Stimulated activated CD8-positive, alpha-beta memory T cell treated with anti-CD3 and anti-CD28 coated beads, Interleukin-4, amount 100 ng/mL, for 24 hours (primary cell): ENCODE measurements at regions not wholly inside any gene's neighbourhood (a gene's known extent, or its start where the extent isn't known, plus 50 kb on each side); places are given as distances from the start of the nearest gene placed in this dataset.
"Not testable (repeated sequence)": the region's sequence is repeated elsewhere in the genome, so short reads cannot be mapped to it uniquely, and the experiment has no call there.

Experiments
- DNase-seq: peaks from one replicate; pipeline ENCODE4 v3.0.0-alpha.2; 2020; ENCODE audit warnings: low read depth

DNA sequence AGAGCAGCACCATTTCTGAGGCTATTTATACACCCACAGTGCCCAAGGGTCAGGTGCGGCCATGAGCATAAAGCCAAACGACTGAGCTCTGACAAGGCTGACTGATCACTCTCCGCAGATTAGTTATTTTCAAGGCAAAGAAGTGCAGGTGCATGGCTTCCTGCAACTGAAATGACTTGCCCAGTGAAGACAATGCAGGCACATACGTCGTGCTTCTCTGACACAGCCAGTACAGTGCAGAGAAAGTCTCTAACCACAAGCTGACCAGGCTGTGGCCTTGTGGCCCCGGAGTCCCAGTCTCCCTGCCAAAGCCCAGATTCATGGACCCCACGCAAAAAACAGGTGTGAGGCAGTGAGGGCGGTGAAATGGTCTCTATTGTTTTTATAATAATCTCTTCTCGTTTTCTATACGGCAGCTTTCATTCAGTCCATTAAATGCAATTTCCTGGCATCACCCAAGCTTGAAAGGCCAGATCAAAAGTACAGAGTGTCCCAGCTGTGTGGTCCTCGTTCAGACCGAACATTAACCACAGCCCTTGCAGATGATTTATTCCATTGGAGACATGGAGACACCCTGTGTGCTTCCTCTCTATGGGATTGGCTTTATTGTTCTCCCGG, 447.0 kb upstream of the ID2 start:
- no peak for DNase-seq

DNA sequence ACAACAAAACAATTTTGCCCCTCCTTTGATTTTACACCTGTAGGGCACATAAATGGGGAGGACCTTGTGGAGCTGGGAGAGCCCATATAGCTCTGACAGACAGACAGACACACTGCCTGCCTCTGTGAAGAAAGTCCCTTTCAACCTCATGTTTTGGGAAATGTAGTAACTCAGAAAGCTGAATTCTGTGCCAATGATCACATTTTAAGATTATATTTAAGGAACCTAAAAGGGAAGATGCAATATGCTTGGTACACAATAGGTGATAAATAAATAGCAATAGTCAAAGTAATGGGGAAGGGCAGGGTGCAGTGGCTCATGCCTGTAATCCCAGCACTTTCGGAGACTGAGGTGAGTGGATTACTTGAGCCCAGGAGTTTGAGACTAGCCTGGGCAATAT, 446.4 kb upstream of the ID2 start:
- DNase-seq, result no peak

DNA sequence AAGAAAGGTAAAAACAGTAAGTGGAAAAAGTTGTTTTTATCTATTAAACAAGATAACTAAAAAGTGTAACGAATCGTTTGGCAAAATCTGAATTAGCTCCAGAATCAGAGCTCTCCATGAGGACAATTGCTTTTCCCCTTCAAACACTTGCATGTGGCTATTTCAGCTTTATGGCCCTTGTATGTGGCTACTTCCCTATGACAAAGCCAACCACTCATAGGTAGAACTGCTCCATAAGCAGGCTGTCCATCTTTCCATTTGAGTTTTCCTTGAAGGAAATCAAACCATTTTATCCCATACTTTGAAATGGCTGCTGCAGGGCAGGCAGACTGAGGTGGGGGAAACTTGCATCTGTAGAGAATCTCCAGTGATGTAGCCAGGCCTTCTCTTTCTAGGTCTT, 445.5 kb upstream of the ID2 start:
- no peak for DNase-seq

DNA sequence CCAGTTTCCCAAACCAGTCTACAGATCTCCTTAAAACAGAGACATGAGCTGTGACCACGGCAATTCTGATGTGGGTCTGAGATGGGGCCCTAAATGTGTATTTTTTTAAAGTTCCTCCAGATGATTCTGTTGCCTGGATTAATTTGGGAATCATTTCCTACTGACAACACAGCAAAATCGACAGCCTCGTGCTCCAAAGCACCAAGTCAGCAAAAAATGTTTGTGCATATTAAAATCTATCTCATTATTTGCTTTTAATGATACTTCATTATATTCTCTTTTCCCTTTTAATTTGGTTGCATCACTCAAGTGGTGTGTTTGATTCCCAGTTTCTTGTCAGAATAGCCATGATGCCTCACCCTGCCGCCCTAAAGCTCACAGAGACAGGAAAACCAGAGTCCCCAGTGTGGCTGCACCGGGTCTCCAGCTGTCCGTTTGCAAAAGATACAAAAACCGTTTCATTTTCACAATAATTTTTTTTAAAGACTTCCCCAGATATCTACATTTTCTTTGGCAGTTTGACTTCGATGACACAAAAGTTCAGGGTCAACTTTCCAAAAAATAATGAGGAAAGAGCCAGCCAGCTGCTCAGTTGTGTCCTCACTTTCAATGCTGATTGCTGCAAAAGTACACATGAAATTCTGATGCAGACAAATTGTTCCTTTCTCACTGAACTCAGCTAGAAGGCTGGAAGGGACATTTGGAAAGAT, 443.2 kb upstream of the ID2 start:
- no peak for DNase-seq

DNA sequence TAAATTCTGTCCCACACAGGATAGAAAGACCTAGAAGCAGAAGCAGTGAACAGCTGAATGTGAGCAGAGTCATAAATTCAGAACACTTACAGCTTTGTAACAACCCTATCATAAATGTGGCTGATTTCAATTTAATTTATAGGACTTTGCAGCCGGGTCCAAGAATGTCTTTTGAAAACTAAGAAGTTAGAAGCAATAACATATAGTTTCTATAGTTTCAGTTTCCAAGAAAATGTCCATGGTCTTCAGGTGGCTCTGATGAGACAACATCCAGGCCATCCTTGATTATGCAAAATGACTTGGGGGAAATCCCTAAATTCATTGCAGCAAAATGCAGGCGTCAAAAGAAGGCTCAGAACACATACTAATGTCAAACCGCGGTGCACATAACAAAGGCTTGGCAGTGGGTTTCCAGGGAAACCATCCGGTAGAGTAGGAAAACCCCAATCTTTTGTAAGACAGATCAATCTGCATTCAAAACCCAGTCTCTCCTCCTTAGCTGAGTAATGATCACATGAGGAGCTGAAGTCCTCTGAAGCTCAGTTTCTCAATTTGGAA, 442.2 kb upstream of the ID2 start:
- DNase-seq, result no peak

DNA sequence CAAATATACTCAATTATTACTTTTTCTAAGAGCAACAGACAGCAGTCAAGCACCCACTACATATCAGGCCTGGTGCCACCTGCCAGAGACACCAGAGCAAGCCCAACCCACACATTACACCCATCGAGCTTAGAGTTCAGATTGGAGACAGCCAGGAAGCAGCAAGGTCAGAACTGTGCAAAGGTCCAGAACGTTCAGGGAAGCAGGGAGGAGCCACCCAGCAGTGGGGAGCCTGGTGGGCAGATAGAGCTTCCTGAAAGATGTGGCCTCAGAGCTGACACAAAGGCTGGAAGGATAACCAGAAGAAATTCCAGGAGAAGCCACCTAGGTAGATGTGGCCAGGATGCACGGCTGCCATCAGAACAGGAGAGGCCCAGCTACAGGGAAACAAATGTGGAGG, 440.5 kb upstream of the ID2 start:
- DNase-seq, result no peak

DNA sequence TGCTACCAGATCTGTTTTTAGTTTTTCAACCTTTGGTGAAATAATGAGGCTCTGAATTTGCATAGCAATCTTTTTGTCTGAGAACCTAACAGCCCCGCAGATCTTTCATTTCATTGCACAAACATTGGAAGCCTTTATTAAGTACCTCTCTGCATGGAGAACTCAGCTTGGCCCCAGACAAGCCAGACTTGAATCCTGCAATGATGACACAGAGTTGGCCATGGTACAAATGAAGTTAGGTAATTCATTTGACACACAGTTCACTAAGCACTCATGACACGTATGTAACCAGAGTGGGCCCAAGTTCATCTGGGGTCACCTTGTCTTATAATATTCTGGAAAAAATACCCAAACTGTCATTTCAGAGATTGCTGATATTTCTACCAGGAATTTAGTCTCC, 439.1 kb upstream of the ID2 start:
- no peak for DNase-seq

DNA sequence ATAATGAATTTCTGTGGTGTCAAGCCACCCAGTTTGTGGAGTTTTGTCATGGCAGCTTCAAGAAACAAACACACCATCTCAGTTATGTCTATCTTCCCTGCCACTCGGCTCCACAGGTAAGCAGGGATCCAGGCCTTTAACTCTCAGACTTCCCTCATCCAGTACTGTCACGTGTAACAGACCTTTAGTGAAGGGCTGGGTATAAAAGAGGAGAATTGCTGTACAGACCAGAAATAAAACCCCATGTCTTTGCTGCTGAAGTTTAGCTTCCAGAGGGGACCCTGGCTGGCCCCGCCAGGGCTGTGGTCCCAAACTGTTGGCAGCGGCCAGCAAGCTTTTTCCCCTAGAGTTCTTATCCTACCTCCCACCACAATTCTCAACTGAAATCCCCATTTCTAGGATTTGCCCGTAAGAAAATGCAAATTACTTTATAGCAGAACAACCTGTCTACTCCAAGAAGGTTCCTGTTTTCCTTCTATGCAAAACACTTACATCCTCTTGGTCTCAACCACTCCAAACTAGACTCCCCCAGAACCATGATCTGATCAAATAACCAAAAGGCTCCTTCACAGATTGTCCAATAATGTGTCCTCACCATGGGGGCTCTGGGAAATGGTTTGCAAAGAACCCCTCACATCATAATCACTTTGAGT, 438.0 kb upstream of the ID2 start:
- no peak for DNase-seq

DNA sequence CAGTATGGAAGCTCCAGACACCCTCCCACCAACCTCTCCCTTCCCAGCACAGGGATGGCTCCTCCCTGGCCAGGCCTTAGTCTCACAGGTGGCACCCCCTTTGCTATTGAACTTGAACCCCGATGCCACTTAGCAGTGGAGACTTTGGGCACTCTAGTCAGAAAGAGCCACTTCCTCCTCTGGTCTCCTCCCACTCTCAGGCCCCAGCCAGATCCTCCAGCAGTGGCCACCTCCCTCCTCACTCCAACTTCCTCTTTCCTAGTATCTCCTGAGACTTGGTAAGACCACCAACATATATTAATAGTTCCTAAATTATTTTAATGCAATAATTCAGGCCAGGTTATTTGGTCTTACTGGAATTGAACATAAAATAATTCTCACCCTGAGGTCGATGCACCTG, 437.2 kb upstream of the ID2 start:
- DNase-seq, result no peak

DNA sequence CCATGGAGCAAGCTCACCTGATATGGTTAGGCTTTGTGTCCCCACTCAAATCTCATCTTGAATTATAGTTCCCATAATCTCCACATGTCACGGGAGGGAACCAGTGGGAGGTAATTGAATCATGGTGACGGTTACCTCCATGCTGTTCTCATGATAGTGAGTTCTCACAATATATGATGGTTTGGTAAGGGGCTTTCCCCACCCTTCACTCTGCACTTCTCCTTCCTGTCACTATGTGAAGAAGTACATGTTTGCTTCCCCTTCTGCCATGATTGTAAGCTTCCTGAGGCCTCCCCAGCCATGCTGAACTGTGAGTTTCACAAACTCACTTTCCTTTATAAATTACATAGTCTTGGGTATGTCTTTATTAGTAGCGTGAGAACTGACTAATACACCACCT, 435.7 kb upstream of the ID2 start:
- no peak for DNase-seq

DNA sequence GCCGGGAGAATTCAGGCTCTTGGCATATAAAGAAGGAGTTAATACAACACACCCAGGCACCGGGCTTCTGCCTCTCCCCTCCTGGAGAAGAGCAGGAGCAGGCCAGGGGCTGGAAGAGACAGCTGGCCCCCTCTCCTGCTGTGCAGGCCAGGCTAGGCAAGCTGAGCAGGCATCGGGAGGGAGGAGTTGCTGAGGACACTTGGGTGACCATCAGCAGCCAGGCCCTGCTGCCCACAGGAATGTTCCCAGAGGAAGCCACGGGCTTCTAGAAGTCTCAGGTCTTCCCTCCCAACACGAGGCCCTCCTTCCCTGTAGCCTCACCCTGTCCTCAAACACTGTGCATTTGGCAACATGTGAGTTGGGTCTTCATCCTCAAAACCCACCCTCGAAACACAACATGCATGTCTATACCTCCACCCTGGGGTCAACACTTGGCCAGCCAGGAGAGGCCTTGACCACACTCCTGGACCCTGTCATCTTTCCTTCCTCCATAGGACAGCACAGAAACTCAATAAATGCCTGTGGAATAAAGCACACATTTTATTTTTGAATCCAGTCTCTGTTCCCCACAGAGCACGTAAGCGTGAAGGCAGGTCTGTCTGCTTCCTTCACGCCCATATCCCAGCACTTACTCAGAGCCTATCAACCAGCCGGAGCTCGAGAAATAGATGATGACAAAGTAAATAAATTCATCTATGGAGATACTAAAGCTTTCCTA, 433.8 kb upstream of the ID2 start:
- DNase-seq, result no peak

DNA sequence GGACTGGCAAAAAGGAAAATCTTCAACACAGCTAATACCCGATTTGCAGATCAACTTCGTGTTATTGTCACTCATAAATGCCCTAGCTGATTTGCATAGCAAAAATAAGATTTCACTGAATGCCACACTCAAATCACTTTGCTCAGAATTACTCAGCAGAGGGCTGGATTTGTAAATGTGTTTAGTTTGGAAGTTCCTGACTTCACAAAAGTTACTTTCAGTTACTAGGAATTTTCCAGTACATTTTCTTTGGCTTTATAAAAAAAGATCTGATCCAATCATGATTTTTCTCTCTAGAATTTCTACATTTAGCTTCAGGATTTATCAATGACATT, 433.3 kb upstream of the ID2 start:
- DNase-seq, result no peak

DNA sequence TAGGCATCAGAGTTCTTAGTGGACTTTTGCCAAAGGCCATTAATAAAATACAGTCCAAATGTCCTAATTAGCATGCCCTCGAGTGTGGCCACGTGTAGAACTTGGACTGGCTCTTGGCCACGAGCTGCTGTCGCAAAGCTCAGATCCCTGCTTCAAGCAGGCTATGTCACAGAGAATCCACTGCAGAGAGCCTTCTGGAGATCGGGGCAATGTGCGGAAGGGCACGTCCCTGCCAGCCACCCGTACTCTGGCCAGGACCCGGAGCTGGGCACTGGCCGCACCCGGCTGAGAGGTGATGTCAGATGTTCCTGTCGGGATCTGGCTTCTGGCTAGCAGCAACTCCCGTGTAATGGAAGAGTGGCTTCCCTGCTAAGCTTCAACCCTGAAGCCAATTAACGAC, 432.7 kb upstream of the ID2 start:
- no peak for DNase-seq

DNA sequence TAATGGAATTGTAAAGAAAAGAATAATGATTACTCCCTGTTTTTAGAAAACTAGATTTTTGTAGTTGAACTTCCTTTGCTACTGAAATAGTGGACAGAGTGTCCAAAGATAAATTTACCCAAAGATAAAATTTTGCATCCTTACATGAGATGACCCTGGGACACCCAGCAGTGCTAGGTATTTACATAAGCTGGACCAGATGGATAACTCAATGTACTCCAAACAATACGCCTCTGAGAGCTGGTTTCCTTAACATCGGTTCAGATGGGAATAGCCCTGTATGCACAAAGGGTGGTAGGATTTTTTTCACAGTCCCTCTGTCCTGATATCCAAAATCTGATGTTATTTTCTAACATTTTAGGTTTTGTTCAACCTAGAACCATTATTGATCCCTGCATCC, 432.1 kb upstream of the ID2 start:
- no peak for DNase-seq

DNA sequence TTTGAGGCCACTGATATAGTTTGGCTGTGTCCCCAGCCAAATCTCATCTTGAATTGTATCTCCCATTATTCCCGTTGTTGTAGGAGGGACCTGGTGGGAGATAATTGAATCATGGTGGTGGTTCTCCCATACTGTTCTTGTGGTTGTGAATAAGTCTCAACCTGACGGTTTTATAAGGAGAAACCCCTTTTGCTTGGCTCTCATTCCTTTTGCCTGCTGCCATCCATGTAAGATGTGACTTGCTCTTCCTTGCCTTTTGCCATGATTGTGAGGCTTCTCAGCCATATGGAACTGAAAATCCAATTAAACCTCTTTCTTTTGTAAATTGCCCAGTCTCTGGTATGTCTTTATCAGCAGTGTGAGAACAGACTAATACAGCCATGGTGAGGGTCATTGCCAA, 431.6 kb upstream of the ID2 start:
- not testable (repeated sequence) for DNase-seq

DNA sequence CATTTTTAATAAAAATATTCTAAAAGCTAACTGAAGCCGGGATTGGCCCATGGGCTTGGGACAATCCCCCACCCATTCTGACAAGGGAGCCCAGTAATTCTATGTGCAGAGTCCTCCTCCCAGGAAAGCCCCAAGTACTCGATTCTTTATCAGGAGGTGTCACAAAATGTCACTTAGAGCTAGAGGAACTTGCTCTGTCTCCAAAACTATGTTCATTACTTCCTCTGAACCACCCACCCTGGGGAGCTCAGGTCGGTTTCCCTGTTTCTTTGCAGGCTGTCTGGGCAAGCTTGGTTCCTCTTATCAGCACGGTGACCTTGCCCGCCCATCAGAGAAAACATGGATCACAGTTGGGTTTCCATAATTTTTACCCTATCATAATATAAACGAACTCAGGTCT, 430.6 kb upstream of the ID2 start:
- no peak for DNase-seq

DNA sequence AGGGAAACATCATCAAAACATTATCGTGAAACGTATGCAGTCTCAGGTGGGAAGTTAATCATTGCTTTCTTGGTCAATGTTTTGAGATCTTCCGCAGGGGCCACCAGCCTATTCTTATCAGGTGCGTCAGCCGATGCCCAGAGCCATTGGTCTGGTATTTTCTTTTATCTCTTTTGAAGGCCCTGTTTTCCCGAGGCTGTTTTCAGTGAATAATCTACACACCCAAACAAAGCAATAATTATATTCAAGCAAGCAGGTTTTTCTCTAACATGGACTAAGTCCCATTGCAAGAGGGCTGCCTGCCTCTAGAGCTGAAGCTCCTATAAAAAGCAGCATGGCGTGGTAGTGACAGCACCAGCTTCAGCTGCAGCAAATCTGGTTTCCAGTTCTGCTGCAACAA, 430.0 kb upstream of the ID2 start:
- no peak for DNase-seq

DNA sequence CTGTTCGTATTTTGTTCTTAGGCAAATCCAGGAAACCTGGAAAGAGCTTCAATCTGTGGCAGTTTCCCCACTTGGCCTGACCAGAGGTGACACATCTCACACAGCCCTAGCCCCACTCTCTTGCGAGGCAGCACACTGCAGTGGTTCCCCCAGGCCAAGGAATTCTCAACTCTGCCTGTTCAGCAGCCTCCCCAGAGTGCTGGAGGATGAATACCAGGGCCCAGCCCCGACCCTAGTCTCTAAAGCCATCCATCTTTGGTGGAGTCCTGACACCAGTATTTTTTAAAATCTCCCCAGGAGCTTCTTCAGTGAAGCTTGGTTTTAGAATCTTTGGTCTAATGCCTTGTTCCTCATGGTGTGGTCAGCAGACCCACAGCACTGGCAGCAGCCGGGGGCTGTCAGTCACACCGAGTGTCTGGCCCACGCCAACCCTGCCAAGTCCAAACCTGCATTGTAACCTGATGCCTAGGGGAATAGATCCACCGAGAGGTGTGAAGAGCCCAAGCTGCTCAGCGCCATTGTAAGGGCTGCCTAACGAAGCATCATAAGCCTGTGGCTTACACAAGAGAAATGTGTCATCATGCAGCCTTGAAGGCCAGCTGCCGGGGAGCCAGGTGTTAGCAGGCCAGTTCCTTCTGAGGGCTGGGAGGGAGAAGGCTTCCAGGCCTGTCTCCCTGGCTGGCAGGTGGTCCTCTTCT, 428.7 kb upstream of the ID2 start:
- no peak for DNase-seq

DNA sequence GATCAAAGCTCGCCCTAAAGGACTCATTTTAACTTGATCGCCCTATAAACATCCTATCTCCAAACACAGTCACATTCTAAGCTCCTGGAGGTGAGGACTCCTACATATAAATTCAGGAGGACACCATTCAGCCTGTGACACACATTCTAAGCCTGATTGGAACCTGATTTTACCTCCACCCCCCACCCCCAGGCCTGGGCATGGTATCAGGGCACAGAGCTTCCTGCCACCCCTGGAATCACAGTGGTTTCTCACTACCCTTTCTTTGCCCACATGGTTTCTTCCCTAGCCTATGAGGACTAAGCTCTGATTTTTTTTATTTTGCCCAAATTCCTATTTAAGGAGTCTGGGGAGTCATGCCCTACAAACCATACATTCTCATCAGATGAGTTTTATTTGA, 428.1 kb upstream of the ID2 start:
- no peak for DNase-seq

DNA sequence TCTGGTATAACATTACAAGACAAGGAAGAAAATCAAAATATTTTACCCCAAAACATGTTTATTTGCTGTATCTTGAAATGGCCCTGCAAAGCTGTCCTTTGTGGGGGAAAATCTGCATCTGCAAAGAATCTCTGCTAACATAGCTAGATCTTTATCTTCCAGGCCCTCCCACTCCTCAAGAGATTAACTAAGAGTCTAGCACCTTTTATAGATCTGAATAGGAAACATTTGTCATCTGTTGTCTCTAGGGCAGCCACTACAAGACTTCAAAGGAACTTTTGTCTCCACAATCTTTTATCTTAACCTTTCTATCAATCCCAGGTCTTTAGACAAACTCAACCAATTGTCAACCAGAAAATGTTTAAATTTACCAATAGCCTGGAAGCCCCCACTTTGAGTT, 427.6 kb upstream of the ID2 start:
- DNase-seq, result not testable (repeated sequence)

DNA sequence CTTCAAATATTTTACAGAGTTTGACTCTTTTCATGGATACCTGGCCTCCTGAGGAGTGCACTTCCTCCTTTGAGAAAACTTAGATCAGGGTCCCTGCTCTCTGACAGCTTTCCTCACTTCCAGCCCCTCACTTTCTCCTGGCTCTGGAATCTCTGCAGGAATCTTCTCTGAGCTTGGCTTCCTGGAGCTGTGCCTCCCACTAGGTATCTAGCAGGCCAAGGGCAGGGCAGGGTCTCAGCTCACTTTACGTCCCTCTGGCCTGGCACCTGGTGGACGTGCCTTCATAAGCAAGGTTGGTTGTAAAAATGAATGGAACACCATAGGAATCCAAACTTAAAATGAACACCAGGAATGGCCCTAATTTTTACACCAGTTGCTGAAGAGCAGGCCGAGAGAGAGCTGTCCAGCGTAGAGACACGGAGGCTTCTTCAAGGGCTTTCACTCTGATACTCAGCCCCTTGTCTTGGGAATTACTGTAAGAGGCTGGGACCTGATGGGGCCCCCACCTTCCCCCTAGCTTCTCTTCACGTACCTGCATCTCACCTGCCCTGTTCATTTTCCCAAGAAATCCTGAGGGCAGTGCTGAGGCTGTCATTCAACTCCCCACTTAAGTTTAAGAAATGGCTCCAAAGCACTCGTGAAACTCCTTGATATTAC, 426.9 kb upstream of the ID2 start:
- no peak for DNase-seq

DNA sequence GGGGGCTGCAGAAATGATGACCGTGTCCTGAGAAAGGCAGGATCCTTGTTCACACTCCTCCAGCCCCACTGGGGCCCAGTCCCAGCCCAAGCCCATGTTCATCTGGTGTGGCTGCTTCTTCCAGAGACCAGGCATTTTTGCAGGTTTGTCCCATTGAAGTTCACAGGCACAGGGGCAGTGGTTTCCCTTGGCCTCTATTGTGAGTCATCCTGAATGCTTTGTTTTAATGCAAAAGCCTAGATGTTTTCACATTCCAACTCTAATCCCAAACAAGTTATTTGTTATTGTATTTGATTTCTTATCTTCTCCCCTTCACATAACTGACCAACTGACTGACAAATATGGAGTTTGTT, 426.4 kb upstream of the ID2 start:
- no peak for DNase-seq
